GM18520 (cell line): ENCODE measurements at regions not wholly inside any gene's neighbourhood (a gene's known extent, or its start where the extent isn't known, plus 50 kb on each side); places are given as distances from the start of the nearest gene placed in this dataset.

Experiments used
- ATAC-seq: cut with Tn5 transposase; IDR thresholded peaks from one replicate; pipeline ENCODE4 v1.9.1; 2021; ENCODE audit not compliant: unreplicated experiment

- ATAC-seq: no peak
Observed at GRCh38 chr2:224213396-224213795, 174.3 kb upstream of the SERPINE2 start.

GRCh38 chr2:224211791-224212190 is 172.7 kb upstream of the SERPINE2 start:
- ATAC-seq: no peak

- ATAC-seq: no peak
Observed at GRCh38 chr2:224211181-224211480, 172.0 kb upstream of the SERPINE2 start.

- ATAC-seq: no peak
Observed at GRCh38 chr2:224210286-224211180, 171.4 kb upstream of the SERPINE2 start.

- no peak for ATAC-seq
Observed at GRCh38 chr2:224209555-224210285, 170.6 kb upstream of the SERPINE2 start.

- no peak for ATAC-seq
Observed at GRCh38 chr2:224208443-224208842, 169.4 kb upstream of the SERPINE2 start.

- ATAC-seq: no peak
Observed at GRCh38 chr2:224208007-224208406, 168.9 kb upstream of the SERPINE2 start.

- no peak for ATAC-seq
Observed at GRCh38 chr2:224206816-224207215, 167.7 kb upstream of the SERPINE2 start.

- no peak for ATAC-seq
Observed at GRCh38 chr2:224202281-224202865, 163.3 kb upstream of the SERPINE2 start.

GRCh38 chr2:224198436-224198835 is 159.3 kb upstream of the SERPINE2 start:
- no peak for ATAC-seq

GRCh38 chr2:224196810-224197209 is 157.7 kb upstream of the SERPINE2 start:
- ATAC-seq: no peak

GRCh38 chr2:224195925-224196571 is 157.0 kb upstream of the SERPINE2 start:
- no peak for ATAC-seq

- no peak for ATAC-seq
Observed at GRCh38 chr2:224194161-224194560, 155.1 kb upstream of the SERPINE2 start.

GRCh38 chr2:224191465-224191864 is 152.4 kb upstream of the SERPINE2 start:
- no peak for ATAC-seq

GRCh38 chr2:224190936-224191270 is 151.8 kb upstream of the SERPINE2 start:
- no peak for ATAC-seq

GRCh38 chr2:224190234-224190935 is 151.3 kb upstream of the SERPINE2 start:
- no peak for ATAC-seq

GRCh38 chr2:224187220-224187619 is 148.1 kb upstream of the SERPINE2 start:
- no peak for ATAC-seq

GRCh38 chr2:224185023-224185601 is 146.0 kb upstream of the SERPINE2 start:
- ATAC-seq: no peak

GRCh38 chr2:224183086-224183485 is 144.0 kb upstream of the SERPINE2 start:
- ATAC-seq: no peak

- ATAC-seq: no peak
Observed at GRCh38 chr2:224182498-224182897, 143.4 kb upstream of the SERPINE2 start.
